ENCODE measurements at regions not wholly inside any gene's neighbourhood (a gene's known extent, or its start where the extent isn't known, plus 50 kb on each side); places are given as distances from the start of the nearest gene placed in this dataset.
"Not testable (repeated sequence)": the region's sequence is repeated elsewhere in the genome, so short reads cannot be mapped to it uniquely, and the experiment has no call there.

- no peak for DNase-seq (ENCODE audit: low read depth)
These were observed 207.5 kb upstream of the PHACTR1 start for GRCh38 chr6:12509060-12509459.

GRCh38 chr6:12516070-12516469 is 200.5 kb upstream of the PHACTR1 start:
- no peak for DNase-seq (ENCODE audit: low read depth)

- DNase-seq (ENCODE audit: low read depth): peak; percentile 64
These were observed 194.2 kb upstream of the PHACTR1 start for GRCh38 chr6:12522347-12522746.

- DNase-seq (ENCODE audit: low read depth): no peak
These were observed 192.8 kb upstream of the PHACTR1 start for GRCh38 chr6:12523726-12524125.

- no peak for DNase-seq (ENCODE audit: low read depth)
These were observed 191.3 kb upstream of the PHACTR1 start for GRCh38 chr6:12525276-12525675.

- no peak for DNase-seq (ENCODE audit: low read depth)
These were observed 189.2 kb upstream of the PHACTR1 start for GRCh38 chr6:12527339-12527738.

GRCh38 chr6:12528136-12528535 is 188.4 kb upstream of the PHACTR1 start:
- no peak for DNase-seq (ENCODE audit: low read depth)

- no peak for DNase-seq (ENCODE audit: low read depth)
These were observed 187.8 kb upstream of the PHACTR1 start for GRCh38 chr6:12528581-12529363.

GRCh38 chr6:12529364-12530019 is 187.1 kb upstream of the PHACTR1 start:
- DNase-seq (ENCODE audit: low read depth): no peak

- no peak for DNase-seq (ENCODE audit: low read depth)
These were observed 186.2 kb upstream of the PHACTR1 start for GRCh38 chr6:12530345-12530744.

GRCh38 chr6:12533586-12533985 is 183.0 kb upstream of the PHACTR1 start:
- DNase-seq (ENCODE audit: low read depth): no peak

GRCh38 chr6:12534069-12534853 is 182.3 kb upstream of the PHACTR1 start:
- DNase-seq (ENCODE audit: low read depth): no peak

- DNase-seq (ENCODE audit: low read depth): no peak
These were observed 180.8 kb upstream of the PHACTR1 start for GRCh38 chr6:12535586-12536314.

GRCh38 chr6:12536416-12536815 is 180.2 kb upstream of the PHACTR1 start:
- no peak for DNase-seq (ENCODE audit: low read depth)

GRCh38 chr6:12537389-12537788 is 179.2 kb upstream of the PHACTR1 start:
- no peak for DNase-seq (ENCODE audit: low read depth)

- DNase-seq (ENCODE audit: low read depth): no peak
These were observed 177.6 kb upstream of the PHACTR1 start for GRCh38 chr6:12538881-12539357.

- DNase-seq (ENCODE audit: low read depth): not testable (repeated sequence)
These were observed 174.1 kb upstream of the PHACTR1 start for GRCh38 chr6:12542319-12543115.

- DNase-seq (ENCODE audit: low read depth): no peak
These were observed 172.6 kb upstream of the PHACTR1 start for GRCh38 chr6:12543953-12544352.

GRCh38 chr6:12544821-12545565 is 171.6 kb upstream of the PHACTR1 start:
- no peak for DNase-seq (ENCODE audit: low read depth)

- DNase-seq (ENCODE audit: low read depth): peak; percentile 94
These were observed 170.8 kb upstream of the PHACTR1 start for GRCh38 chr6:12545619-12546409.

All from HS-27A (cell line).